ENCODE measurements at regions not wholly inside any gene's neighbourhood (a gene's known extent, or its start where the extent isn't known, plus 50 kb on each side); places are given as distances from the start of the nearest gene placed in this dataset.
A peak's percentile ranks its signal among the peaks of the same experiment; 100 is the strongest.

GRCh38 chr22:27163162-27164137 is 506.1 kb downstream of the MIAT start:
- Histone ChIP-seq H3K27ac (no peak overlapping the region), H3K4me3 (no peak overlapping the region), H3K36me3 (no peaks in the 10 kb centered on the region), H3K9me3 (no peaks in the 10 kb centered on the region), H3K4me1 (ENCODE audit: insufficient read depth) (no peaks in the 10 kb centered on the region), H3K27me3 (no peaks in the 10 kb centered on the region)
- no peak for TF ChIP-seq POLR2A (IDR thresholded peaks at IDR 0.05)
- no peak for TF ChIP-seq EP300 (IDR thresholded peaks at IDR 0.05)
- no peak for TF ChIP-seq CTCF (IDR thresholded peaks at IDR 0.05)
- WGBS, 3 donors: 81 to 92% (median 81%) methylated on average over 6 of the region's 6 CpGs
- intact Hi-C loops (cut with DNase I): no loop called here
- no peak for DNase-seq

- H3K9me3 ChIP-seq: no peaks in the 10 kb centered on the region
- 84 to 88% (median 88%) methylated on average over 5 of the region's 5 CpGs for WGBS, 3 donors
- intact Hi-C loops (cut with DNase I): no loop called here
- H3K4me3 ChIP-seq: no peak overlapping the region
- H3K4me1 ChIP-seq (ENCODE audit: insufficient read depth): no peaks in the 10 kb centered on the region
- TF ChIP-seq EP300 (IDR thresholded peaks at IDR 0.05) (no peak), POLR2A (IDR thresholded peaks at IDR 0.05) (no peak), CTCF (IDR thresholded peaks at IDR 0.05) (no peak)
- no peaks in the 10 kb centered on the region for H3K36me3 ChIP-seq
- no peak overlapping the region for H3K27ac ChIP-seq
- DNase-seq: no peak
- H3K27me3 ChIP-seq: no peaks in the 10 kb centered on the region
Measured at GRCh38 chr22:27164781-27165503, 507.6 kb downstream of the MIAT start.

DNA sequence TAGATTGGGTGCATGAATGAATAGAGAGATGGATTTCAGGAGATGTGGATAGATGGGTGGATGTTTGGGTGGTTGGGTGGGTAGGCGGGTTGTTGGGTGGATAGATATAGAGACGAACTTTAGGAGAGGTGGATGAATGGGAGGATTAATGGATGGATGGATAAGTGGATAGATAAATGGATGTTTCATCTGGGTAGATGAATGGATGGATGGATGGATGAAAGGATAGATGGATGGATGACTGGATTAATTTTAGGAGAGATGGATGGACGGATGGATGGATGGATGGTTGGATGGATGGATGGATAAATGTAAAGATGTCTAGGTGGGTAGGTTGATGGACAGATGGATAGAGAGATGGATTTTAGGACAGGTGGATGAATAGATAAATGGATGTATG is 511.3 kb downstream of the MIAT start:
- WGBS, 3 donors: 79 to 97% (median 85%) methylated on average over 3 of the region's 3 CpGs
- no peaks in the 10 kb centered on the region for H3K9me3 ChIP-seq
- no peak for TF ChIP-seq POLR2A (IDR thresholded peaks at IDR 0.05)
- no peak for TF ChIP-seq EP300 (IDR thresholded peaks at IDR 0.05)
- TF ChIP-seq CTCF (IDR thresholded peaks at IDR 0.05): no peak
- no peak overlapping the region for H3K4me3 ChIP-seq
- no peak for DNase-seq
- peaks cover 2% of the 10 kb centered on the region for H3K4me1 ChIP-seq (ENCODE audit: insufficient read depth)
- intact Hi-C loops (cut with DNase I): no loop called here
- no peaks in the 10 kb centered on the region for H3K27me3 ChIP-seq
- H3K36me3 ChIP-seq: no peaks in the 10 kb centered on the region
- no peak overlapping the region for H3K27ac ChIP-seq

DNA sequence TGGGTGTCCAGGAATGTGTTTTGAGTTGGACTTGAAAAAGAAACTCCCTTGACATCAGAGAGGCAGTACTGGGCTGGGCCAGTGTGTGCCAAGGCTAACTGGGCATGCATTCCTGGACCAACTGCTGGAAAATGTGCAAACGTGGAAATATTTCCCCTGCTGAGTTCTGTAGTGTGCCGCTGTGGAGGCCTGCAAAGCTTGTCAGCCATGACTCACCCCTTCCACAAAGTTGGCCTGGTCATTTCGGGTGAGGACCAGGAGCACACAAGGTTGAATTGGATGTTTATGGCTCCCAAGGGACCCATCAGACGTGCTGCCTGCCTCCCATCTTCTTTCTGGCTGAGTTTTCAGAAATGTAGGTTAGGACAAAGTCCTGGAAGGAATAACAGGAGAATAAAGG is 513.1 kb downstream of the MIAT start:
- H3K4me3 ChIP-seq: no peak overlapping the region
- H3K27ac ChIP-seq: no peak overlapping the region
- no peak for TF ChIP-seq CTCF (IDR thresholded peaks at IDR 0.05)
- no peak for TF ChIP-seq POLR2A (IDR thresholded peaks at IDR 0.05)
- no peak for TF ChIP-seq EP300 (IDR thresholded peaks at IDR 0.05)
- H3K4me1 ChIP-seq (ENCODE audit: insufficient read depth): peaks cover 2% of the 10 kb centered on the region
- H3K9me3 ChIP-seq: no peaks in the 10 kb centered on the region
- peak; percentile 26 to 62 (median 32) for DNase-seq
- H3K27me3 ChIP-seq: no peaks in the 10 kb centered on the region
- no peaks in the 10 kb centered on the region for H3K36me3 ChIP-seq
- WGBS, 3 donors: 12 to 25% (median 18%) methylated on average over 4 of the region's 4 CpGs
- intact Hi-C loops (cut with DNase I): no loop called here
